IPS DF 4.7 (cell line): ENCODE measurements at regions not wholly inside any gene's neighbourhood (a gene's known extent, or its start where the extent isn't known, plus 50 kb on each side); places are given as distances from the start of the nearest gene placed in this dataset.

Experiments used
- DNase-seq: peaks from one replicate; pipeline ENCODE4 v3.0.0-alpha.2; 2013; ENCODE audit warnings: low spot score; ENCODE audit errors: extremely low read depth

GRCh38 chr4:26136615-26137014 is 184.2 kb upstream of the RBPJ start:
- DNase-seq: no peak

- DNase-seq: no peak
These were observed 183.5 kb upstream of the RBPJ start for GRCh38 chr4:26137288-26137687.

- no peak for DNase-seq
These were observed 181.4 kb upstream of the RBPJ start for GRCh38 chr4:26139310-26139924.

DNA sequence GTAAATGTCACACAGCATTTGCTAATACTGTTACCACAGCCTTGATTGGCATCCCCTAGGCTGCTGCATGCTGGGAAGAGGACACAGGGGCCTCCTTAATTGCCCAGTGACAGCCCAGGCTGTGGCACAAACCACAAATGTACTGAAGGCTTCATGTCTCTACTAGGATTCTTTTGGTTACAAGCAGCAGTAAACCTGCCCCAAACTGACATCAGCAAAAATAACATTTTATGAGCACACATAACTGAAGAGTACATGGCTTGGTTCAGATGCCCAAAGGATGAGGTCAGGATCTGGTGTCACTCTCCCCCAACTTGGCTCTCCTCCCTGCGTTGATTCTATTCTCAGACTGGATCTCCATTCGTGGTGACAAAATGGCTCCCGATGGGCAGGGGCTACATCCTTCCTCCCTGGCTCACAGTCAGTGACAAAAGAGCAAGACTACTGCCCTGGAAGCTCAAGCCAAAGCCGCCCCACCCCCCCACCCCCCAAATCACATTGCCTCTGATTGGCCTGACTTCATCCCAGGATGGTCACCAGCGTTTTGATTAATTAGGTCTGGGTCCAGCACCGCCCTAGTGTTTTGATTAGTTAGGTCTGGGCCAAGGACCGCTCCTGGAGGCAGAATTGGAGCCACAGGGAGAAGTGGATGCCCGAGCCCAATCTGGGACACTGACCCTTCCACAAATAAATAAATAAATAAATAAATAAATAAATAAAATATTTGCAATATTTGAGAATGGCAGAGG is 180.5 kb upstream of the RBPJ start:
- DNase-seq: no peak

- no peak for DNase-seq
These were observed 179.6 kb upstream of the RBPJ start for GRCh38 chr4:26141051-26141721.

DNA sequence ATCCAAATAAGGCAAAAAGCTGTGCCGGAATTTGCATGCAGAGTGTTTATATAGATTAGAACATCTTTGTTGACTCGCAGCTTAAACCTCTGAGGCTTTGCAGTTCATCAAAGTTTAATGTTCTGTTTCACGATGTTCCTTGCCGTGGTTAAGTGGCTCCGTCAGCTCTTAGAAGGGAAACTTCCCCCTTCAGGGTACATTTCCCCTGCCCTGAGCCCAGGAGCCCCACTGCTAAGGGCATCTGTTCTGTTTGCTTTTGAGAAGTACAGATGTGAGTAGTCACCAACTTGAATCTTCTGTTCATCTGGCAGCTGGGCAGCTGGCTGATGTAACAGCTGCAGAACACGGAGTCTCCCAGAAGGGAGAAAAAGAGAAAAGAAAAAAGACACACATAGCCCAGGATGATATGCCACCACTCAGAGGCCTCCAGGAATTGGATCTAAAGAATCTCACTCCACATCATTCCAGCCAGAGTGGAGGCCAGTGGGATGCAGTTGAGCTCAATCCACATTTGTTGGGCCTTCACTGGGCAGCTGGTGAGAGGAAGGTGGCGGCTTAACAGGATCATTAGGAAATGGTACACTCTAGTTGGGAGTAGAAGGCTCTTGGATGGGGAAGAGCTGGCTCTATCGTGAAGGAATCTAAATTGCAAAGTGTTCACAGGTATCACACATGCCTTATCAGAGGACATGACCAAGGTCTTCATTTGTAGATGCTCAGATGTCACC is 178.7 kb upstream of the RBPJ start:
- DNase-seq: no peak

DNA sequence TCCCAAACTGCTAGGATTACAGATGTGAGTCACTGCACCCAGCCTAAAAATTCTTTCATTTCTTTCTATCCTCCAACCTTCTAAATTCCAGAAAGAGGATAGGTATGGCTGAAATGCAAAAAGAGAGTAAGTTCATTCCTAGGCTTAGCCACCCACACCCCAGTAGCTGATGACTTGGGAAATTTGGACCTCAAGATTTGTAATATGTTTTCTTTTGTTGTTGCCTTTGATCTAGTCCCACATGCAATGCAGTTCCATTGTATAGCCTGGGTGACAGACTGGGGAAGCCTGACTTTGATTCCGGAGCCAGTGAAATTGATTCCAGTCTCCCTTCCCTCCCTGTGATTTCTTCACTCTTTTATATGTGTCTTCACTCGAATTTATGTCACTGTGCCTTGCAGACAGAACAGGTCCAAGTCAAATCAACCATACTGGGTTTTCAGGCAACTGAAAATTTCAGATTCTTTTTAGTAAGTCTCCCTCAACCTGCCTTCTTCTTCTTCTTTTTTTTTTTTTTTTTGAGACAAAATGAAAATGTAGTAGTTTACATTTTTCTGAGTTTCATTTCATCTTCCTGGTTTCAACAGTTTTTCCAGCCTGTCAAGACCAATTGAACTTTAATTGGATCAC is 176.2 kb upstream of the RBPJ start:
- no peak for DNase-seq

DNA sequence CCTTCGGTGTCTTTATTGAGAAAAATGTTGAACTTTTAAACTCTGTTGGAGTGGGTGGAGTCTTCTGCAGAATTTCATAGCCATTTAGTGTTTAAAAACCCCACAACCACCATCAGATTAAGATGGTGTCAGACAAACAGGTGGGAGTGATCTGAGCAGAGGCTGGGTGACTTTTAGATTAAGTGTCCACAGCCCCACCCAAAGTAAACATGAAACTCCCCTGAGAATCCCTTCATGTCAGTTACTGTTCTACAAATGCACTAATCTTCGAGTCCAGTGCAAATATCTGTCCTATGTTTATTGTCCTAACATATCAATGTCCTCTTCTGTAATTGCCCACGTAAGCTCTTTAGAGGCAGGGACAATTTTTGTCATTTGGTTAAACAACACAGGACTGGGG is 175.6 kb upstream of the RBPJ start:
- no peak for DNase-seq

DNA sequence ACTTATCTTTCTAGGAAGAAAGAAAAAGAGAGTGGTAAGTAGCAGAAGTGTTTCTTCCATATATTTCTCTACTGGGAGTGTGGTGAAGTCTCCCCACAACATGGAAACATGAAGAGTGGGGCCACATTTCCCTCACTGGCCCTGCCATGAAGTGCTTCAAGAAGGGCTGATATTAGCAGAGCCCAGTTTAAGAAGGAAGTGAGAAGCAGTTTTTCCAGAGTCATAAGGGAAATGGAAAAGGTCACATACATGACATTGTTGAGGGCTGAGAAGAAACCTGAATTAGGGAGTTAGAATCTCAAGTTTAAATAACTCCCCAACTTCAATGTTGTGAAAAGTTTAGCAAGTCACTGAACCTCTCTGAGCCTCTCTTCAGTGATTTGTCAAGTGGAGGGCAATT is 171.9 kb upstream of the RBPJ start:
- DNase-seq: no peak

DNA sequence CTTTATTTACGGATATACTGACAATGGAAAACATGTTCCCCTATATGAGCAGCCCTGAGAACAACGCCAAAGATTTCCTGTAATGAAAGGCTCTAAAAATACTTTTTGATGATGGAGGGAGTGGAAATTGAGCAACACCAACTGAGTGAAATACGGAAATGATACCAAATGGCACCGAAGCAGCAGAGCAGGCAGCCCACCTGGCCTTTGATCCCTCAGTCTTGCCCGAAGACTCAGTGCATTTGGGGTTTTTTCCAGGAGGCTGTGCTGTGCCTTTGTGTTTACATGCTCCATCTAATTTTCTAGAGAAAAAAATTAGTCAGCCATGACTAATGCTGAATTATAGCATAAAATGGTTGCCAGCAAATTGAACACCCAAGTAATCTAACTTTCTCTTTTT is 169.9 kb upstream of the RBPJ start:
- DNase-seq: no peak

GRCh38 chr4:26151615-26152014 is 169.2 kb upstream of the RBPJ start:
- no peak for DNase-seq

- DNase-seq: no peak
These were observed 168.8 kb upstream of the RBPJ start for GRCh38 chr4:26152056-26152455.

- DNase-seq: no peak
These were observed 163.3 kb upstream of the RBPJ start for GRCh38 chr4:26157541-26157940.

GRCh38 chr4:26160591-26160990 is 160.2 kb upstream of the RBPJ start:
- DNase-seq: no peak

DNA sequence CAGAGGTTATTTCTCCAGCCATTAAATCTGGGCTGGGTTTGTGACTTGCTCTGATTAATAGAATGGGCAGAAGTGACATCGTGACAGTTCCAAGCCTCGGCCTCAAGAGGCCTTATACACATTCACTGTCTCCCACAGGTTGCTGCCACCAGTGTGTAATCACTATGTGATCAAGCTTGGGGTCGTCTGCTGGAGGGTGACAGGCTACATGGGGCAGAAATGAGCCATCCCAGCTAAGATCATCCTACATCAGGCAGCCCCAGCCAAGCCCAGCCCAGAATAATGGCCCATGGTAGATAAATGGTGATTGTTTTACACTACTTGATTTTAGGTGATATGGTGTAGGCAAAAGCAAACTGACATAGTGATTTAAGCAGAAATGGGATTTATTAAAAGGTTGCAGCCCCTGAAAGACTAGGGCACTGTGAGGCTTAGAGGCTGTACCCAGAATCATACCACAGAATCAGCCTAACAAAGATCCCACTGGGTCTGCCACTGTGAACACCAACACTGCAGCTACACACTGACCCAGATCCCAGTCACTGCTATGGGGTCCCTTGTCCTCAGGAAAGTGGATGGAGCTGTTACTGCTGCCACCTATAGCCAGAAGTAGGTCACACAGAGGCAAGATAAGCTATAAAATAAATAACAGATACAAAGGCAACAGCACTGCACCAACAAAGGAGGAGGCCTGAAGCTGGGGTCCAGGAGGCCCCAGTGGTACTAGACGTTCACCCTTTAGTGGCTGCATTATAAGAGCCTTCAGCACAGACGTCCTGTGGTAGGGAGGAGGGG is 159.6 kb upstream of the RBPJ start:
- peak; percentile 19 for DNase-seq

DNA sequence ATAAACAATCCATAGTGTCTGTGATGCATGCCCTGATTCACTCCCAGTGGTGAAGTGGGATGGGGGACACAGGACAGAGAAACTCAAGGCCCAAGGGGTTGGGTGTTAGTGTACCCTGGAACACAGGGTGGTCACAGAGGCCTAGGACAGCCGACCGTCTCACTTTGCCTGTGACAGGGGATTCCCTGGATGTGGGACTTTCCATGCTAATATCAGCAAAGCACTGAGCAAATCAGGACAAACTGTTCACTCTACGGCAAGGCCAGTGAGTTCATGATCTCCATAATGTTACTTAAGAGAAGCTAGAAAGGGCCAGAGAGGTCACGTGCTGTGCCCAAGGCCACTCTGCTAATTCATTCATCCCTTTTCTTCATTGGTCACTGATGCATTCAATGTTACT is 158.7 kb upstream of the RBPJ start:
- no peak for DNase-seq

DNA sequence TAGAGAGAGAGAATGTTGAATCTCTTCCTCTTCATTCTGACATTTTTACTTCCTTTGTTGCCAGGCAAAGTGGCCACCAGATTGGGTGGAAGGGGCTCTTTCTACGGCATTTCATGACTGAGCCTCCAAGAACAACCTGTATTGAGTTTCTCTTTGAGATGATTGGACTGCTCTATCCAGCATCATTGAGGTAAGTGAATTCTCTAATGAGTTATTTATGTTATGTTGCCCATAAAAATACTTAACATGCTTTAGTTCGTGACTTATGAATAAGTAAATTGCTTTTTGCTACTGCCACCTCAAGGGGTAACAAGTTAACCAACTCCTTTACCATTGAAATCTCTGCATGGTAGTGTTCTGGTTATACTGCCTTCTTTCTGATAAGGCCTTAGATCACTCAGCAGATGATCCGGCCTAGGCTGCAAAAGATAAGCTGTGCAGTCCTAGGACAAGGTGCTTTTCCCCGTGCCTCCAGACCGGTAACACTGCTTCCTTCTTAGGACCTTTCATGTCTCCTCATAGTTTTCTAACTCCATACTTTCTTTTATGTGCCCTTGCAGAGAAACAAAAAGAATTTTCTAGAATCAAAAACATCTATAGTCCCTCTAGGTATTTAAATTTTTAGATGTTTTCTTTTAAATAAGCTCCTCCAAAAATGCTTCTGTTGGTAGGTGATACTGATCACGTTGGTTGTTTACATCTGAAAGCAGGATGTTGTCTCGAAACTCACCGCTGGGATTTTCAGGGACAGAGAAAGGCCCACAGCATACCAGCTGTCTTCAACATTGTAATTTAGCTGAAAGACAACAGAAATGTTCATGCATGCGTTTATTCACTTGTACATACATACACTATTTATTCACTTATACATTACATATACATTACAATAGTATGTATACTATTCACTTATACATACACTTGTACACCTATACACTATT is 157.1 kb upstream of the RBPJ start:
- DNase-seq: no peak

DNA sequence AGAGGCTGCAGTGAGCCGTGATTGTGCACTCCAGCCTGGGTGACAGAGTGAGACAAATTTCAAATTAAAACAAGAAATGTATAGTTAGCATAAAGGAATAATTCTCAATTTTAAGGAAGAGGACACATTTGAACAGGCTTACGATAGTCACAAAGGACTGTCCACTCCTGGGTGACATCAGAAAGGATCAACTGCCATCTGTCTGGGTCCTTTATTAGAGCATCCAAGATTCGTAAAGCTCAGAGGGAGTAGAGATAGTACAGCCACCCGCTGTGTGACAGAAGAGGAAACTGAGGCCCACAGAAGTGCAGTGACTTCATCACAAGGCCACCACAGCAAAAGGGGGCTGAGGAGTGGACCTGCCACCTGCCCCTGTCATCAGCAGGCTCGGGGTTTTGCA is 149.3 kb upstream of the RBPJ start:
- DNase-seq: no peak

DNA sequence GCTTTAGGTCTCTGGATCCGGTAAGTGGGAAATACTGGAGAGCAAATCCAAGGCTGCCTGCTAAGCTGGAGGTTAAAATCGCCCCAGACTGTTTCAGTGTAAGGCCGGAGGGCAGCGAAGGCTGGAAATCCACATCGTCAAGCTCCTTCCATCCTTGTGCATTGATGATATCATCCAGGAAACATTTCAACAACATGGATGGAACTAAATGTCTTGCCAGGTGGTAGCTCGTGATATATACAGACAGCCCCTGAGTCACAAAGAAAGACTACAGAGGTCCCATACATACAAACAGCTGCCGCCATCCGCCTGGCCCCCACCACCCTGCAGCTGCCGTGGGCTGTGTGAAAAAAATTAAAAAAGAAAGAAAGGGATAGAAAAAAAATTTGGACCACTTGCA is 148.9 kb upstream of the RBPJ start:
- DNase-seq: no peak

- no peak for DNase-seq
These were observed 147.2 kb upstream of the RBPJ start for GRCh38 chr4:26173619-26174018.
